AG20443 (cell line): ENCODE measurements at regions not wholly inside any gene's neighbourhood (a gene's known extent, or its start where the extent isn't known, plus 50 kb on each side); places are given as distances from the start of the nearest gene placed in this dataset.
"Not testable (repeated sequence)": the region's sequence is repeated elsewhere in the genome, so short reads cannot be mapped to it uniquely, and the experiment has no call there.

Source experiments
- DNase-seq: peaks from one replicate; pipeline ENCODE4 v3.0.0; 2012; ENCODE audit warnings: low spot score, mixed read lengths

- no peak for DNase-seq
These were observed 648.1 kb downstream of the FSCB start for GRCh38 chr14:43858981-43859380.

GRCh38 chr14:43855556-43855955 lies 651.5 kb downstream of the FSCB start:
- no peak for DNase-seq

- no peak for DNase-seq
These were observed 653.5 kb downstream of the FSCB start for GRCh38 chr14:43853541-43853940.

GRCh38 chr14:43803076-43803689 lies 703.9 kb downstream of the FSCB start:
- no peak for DNase-seq

- no peak for DNase-seq
These were observed 711.4 kb downstream of the FSCB start for GRCh38 chr14:43795600-43796228.

GRCh38 chr14:43793579-43793978 lies 713.5 kb downstream of the FSCB start:
- DNase-seq: no peak

- DNase-seq: no peak
These were observed 714.1 kb downstream of the FSCB start for GRCh38 chr14:43792980-43793379.

GRCh38 chr14:43790681-43791080 lies 716.4 kb downstream of the FSCB start:
- DNase-seq: no peak

GRCh38 chr14:43789458-43789857 lies 717.6 kb downstream of the FSCB start:
- no peak for DNase-seq

- DNase-seq: no peak
These were observed 720.9 kb downstream of the FSCB start for GRCh38 chr14:43786066-43786762.

GRCh38 chr14:43784432-43784831 lies 722.7 kb downstream of the FSCB start:
- DNase-seq: not testable (repeated sequence)

GRCh38 chr14:43778937-43779639 lies 728.0 kb downstream of the FSCB start:
- DNase-seq: no peak

- DNase-seq: no peak
These were observed 728.5 kb downstream of the FSCB start for GRCh38 chr14:43778570-43778936.

- DNase-seq: no peak
These were observed 741.6 kb downstream of the FSCB start for GRCh38 chr14:43765474-43765873.

GRCh38 chr14:43764433-43764832 lies 742.6 kb downstream of the FSCB start:
- DNase-seq: no peak

- no peak for DNase-seq
These were observed 751.4 kb downstream of the FSCB start for GRCh38 chr14:43755707-43756106.

- no peak for DNase-seq
These were observed 752.2 kb downstream of the FSCB start for GRCh38 chr14:43754838-43755237.

GRCh38 chr14:43745746-43746145 lies 761.3 kb downstream of the FSCB start:
- DNase-seq: no peak

- DNase-seq: no peak
These were observed 771.2 kb downstream of the FSCB start for GRCh38 chr14:43735932-43736331.

- DNase-seq: no peak
These were observed 777.9 kb downstream of the FSCB start for GRCh38 chr14:43729143-43729542.

GRCh38 chr14:43706900-43707299 lies 800.2 kb downstream of the FSCB start:
- DNase-seq: no peak

GRCh38 chr14:43698561-43699284 lies 808.4 kb downstream of the FSCB start:
- not testable (repeated sequence) for DNase-seq
